GM23338 (cell line): ENCODE measurements at regions not wholly inside any gene's neighbourhood (a gene's known extent, or its start where the extent isn't known, plus 50 kb on each side); places are given as distances from the start of the nearest gene placed in this dataset.

Experiments used
- ATAC-seq: fragments of 200-7000 bp; cut with Tn5 transposase; 3 replicates; pipeline ENCODE4 v1.9.1; 2020
- DNase-seq: peaks from one replicate; pipeline ENCODE4 v3.0.0-alpha.2; 2015; ENCODE audit warnings: low spot score
- H2AFZ ChIP-seq: fragments of 200-600 bp; sonication (generic); 2 replicates; pipeline ENCODE4 v1.8.0; 2016; ENCODE audit warnings: antibody characterized with exemption, mild to moderate bottlenecking, moderate library complexity
- H3F3A ChIP-seq: fragments of 200-600 bp; sonication (generic); replicated peaks from 2 replicates; pipeline ENCODE4 v1.8.0; 2017; ENCODE audit warnings: antibody characterized with exemption, mixed run types, low read depth
- H3K27ac ChIP-seq: fragments of 200-600 bp; sonication (generic); 2 replicates; pipeline ENCODE4 v1.6.1; 2016; ENCODE audit warnings: low read depth
- H3K27me3 ChIP-seq: fragments of 200-600 bp; sonication (generic); 2 replicates; pipeline ENCODE4 v1.8.0; 2016; ENCODE audit warnings: mild to moderate bottlenecking, mixed run types, moderate library complexity; ENCODE audit not compliant: insufficient read depth
- H3K36me3 ChIP-seq: fragments of 200-600 bp; sonication (generic); 2 replicates; pipeline ENCODE4 v1.8.0; 2016; ENCODE audit warnings: mild to moderate bottlenecking; ENCODE audit not compliant: insufficient read depth
- H3K4me1 ChIP-seq: fragments of 200-600 bp; sonication (generic); 2 replicates; pipeline ENCODE4 v1.8.0; 2016; ENCODE audit warnings: mild to moderate bottlenecking, moderate library complexity; ENCODE audit not compliant: insufficient read depth
- H3K4me2 ChIP-seq: fragments of 200-600 bp; sonication (generic); 2 replicates; pipeline ENCODE4 v1.7.1; 2017; ENCODE audit warnings: mixed run types
- H3K4me3 ChIP-seq: fragments of 200-600 bp; sonication (generic); 2 replicates; pipeline ENCODE4 v1.6.1; 2016; ENCODE audit warnings: mixed run types
- H3K79me2 ChIP-seq: fragments of 200-600 bp; sonication (generic); replicated peaks from 2 replicates; pipeline ENCODE4 v1.8.0; 2017; ENCODE audit warnings: mild to moderate bottlenecking; ENCODE audit not compliant: insufficient read depth
- H3K9me2 ChIP-seq: fragments of 200-600 bp; sonication (generic); 2 replicates; pipeline ENCODE4 v1.8.0; 2017; ENCODE audit not compliant: insufficient read depth
- H4K20me1 ChIP-seq: fragments of 200-600 bp; sonication (generic); replicated peaks from 2 replicates; pipeline ENCODE4 v1.8.0; 2017; ENCODE audit warnings: mild to moderate bottlenecking; ENCODE audit not compliant: insufficient read depth
- H3K27ac Mint-ChIP-seq: 2 replicates; pipeline ENCODE4 v1.8.0; 2020; ENCODE audit warnings: inconsistent platforms, mild to moderate bottlenecking, moderate library complexity, mixed read lengths
- H3K27me3 Mint-ChIP-seq: 3 replicates; pipeline ENCODE4 v1.8.0; 2022; ENCODE audit warnings: low read depth, mild to moderate bottlenecking, moderate library complexity, mixed read lengths, inconsistent platforms; ENCODE audit not compliant: insufficient read depth, poor library complexity
- H3K36me3 Mint-ChIP-seq: 3 replicates; pipeline ENCODE4 v1.8.0; 2021; ENCODE audit warnings: low read depth, mild to moderate bottlenecking, inconsistent platforms, moderate library complexity, mixed read lengths
- H3K4me1 Mint-ChIP-seq: 3 replicates; pipeline ENCODE4 v1.8.0; 2020; ENCODE audit warnings: mild to moderate bottlenecking, inconsistent platforms, mixed read lengths
- H3K4me3 Mint-ChIP-seq: 3 replicates; pipeline ENCODE4 v1.8.0; 2021; ENCODE audit warnings: moderate library complexity, mild to moderate bottlenecking, inconsistent platforms, mixed read lengths
- H3K9me3 Mint-ChIP-seq: 3 replicates; pipeline ENCODE4 v1.8.0; 2020; ENCODE audit warnings: moderate library complexity, mild to moderate bottlenecking, inconsistent platforms, mixed read lengths
- CREB1 ChIP-seq: fragments of 250-450 bp; sonication (Bioruptor Pico); IDR thresholded peaks from 2 replicates; pipeline ENCODE4 v1.5.0; 2020; ENCODE audit warnings: low read depth, mild to moderate bottlenecking, moderate library complexity
- CTCF ChIP-seq, 2 experiments: fragments of 200-600 bp in 1 of 2; sonication (generic) in 1 of 2; conservative IDR thresholded peaks; 2 replicates each; pipeline versions ENCODE4 v1.5.1 to v1.6.1; 2016 to 2017; ENCODE audit warnings: antibody characterized with exemption in 2 of 2, low read depth in 2 of 2, mild to moderate bottlenecking in 2 of 2, moderate library complexity in 1 of 2
- EZH2 ChIP-seq: fragments of 200-600 bp; sonication (generic); IDR thresholded peaks from one replicate; pipeline ENCODE4 v1.8.0; 2017; ENCODE audit warnings: antibody characterized with exemption, mild to moderate bottlenecking, low read depth; ENCODE audit not compliant: unreplicated experiment
- EZH2phosphoT487 ChIP-seq: fragments of 200-600 bp; sonication (generic); IDR thresholded peaks from one replicate; pipeline ENCODE4 v1.8.1; 2018; ENCODE audit warnings: antibody characterized with exemption; ENCODE audit not compliant: unreplicated experiment
- JUNB ChIP-seq: IDR thresholded peaks from one replicate; pipeline ENCODE4 v1.6.1; 2016; ENCODE audit warnings: antibody characterized with exemption; ENCODE audit not compliant: unreplicated experiment
- NANOG ChIP-seq: IDR thresholded peaks from 2 replicates; pipeline ENCODE4 v1.6.1; 2016; ENCODE audit warnings: antibody characterized with exemption, borderline replicate concordance
- POLR2AphosphoS5 ChIP-seq: IDR thresholded peaks from 2 replicates; pipeline ENCODE4 v1.6.1; 2016; ENCODE audit warnings: antibody characterized with exemption, low read depth
- STAT1 ChIP-seq: IDR thresholded peaks from one replicate; pipeline ENCODE4 v1.6.1; 2016; ENCODE audit warnings: antibody characterized with exemption; ENCODE audit not compliant: unreplicated experiment
- ZNF114 ChIP-seq: fragments of 250-450 bp; sonication (Bioruptor Pico); IDR thresholded peaks from 2 replicates; pipeline ENCODE4 v1.5.0; 2020; ENCODE audit warnings: mild to moderate bottlenecking, moderate library complexity
- ZNF331 ChIP-seq: fragments of 250-450 bp; sonication (Bioruptor Pico); IDR thresholded peaks from 2 replicates; pipeline ENCODE4 v1.5.0; 2020; ENCODE audit warnings: low read depth, mild to moderate bottlenecking, moderate library complexity
- ZNF462 ChIP-seq: fragments of 250-450 bp; sonication (Bioruptor Pico); IDR thresholded peaks from 2 replicates; pipeline ENCODE4 v1.5.0; 2020; ENCODE audit warnings: mild to moderate bottlenecking, moderate library complexity
- TF ChIP-seq, protein P1 (sequence below): IDR thresholded peaks from one replicate; pipeline ENCODE4 v1.6.1; 2018; ENCODE audit warnings: antibody characterized with exemption; ENCODE audit not compliant: unreplicated experiment
- TF ChIP-seq, protein P2 (sequence below): IDR thresholded peaks from 2 replicates; pipeline ENCODE4 v1.6.1; 2016; ENCODE audit warnings: antibody characterized with exemption

DNA sequence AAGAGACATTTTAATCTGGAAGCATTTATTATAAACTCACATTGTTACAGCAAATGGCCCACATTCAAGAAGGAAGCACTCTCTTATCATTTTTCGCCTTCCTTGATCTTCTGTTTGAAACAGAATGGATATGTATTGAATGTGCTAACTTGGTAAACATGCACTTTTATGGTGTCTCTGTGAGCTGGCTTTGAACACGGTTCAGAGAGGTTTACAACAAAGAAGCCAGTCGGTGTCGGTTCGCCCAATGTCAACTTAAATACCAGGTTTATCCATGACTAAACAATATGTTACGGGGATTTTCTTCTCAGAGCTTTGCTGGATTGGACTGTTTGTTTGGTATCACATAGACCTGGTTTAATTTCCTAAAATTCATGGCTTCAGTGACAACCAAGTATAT lies 226.4 kb downstream of the TGFB2 start:
- Histone ChIP-seq H3K4me3 (no peak overlapping the region), H3F3A (no peaks in the 10 kb centered on the region), H3K27ac (no peak overlapping the region), H3K27me3 (no peaks in the 10 kb centered on the region), H3K9me2 (no peaks in the 10 kb centered on the region), H3K4me1 (peaks cover 11% of the 10 kb centered on the region; the same call in 1 of the 2 replicates), H3K4me2 (no peak overlapping the region), H2AFZ (peak overlapping the region; percentile 39), H3K79me2 (no peaks in the 10 kb centered on the region), H4K20me1 (no peaks in the 10 kb centered on the region), H3K36me3 (no peaks in the 10 kb centered on the region)
- H3K9me3 Mint-ChIP-seq = no peaks in the 10 kb centered on the region
- no peak overlapping the region for H3K27ac Mint-ChIP-seq
- ATAC-seq = no peak
- no peak for DNase-seq
- no peak overlapping the region for H3K4me3 Mint-ChIP-seq
- no peaks in the 10 kb centered on the region for H3K36me3 Mint-ChIP-seq
- no peak for TF ChIP-seq EZH2phosphoT487
- no peak for TF ChIP-seq NANOG
- no peak for TF ChIP-seq ZNF331 (CRISPR knock-in tag)
- TF ChIP-seq, protein P1, sequence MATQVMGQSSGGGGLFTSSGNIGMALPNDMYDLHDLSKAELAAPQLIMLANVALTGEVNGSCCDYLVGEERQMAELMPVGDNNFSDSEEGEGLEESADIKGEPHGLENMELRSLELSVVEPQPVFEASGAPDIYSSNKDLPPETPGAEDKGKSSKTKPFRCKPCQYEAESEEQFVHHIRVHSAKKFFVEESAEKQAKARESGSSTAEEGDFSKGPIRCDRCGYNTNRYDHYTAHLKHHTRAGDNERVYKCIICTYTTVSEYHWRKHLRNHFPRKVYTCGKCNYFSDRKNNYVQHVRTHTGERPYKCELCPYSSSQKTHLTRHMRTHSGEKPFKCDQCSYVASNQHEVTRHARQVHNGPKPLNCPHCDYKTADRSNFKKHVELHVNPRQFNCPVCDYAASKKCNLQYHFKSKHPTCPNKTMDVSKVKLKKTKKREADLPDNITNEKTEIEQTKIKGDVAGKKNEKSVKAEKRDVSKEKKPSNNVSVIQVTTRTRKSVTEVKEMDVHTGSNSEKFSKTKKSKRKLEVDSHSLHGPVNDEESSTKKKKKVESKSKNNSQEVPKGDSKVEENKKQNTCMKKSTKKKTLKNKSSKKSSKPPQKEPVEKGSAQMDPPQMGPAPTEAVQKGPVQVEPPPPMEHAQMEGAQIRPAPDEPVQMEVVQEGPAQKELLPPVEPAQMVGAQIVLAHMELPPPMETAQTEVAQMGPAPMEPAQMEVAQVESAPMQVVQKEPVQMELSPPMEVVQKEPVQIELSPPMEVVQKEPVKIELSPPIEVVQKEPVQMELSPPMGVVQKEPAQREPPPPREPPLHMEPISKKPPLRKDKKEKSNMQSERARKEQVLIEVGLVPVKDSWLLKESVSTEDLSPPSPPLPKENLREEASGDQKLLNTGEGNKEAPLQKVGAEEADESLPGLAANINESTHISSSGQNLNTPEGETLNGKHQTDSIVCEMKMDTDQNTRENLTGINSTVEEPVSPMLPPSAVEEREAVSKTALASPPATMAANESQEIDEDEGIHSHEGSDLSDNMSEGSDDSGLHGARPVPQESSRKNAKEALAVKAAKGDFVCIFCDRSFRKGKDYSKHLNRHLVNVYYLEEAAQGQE = no peak
- no peak for TF ChIP-seq STAT1
- TF ChIP-seq ZNF462 (CRISPR knock-in tag) = no peak
- TF ChIP-seq POLR2AphosphoS5 = no peak
- TF ChIP-seq JUNB = no peak
- TF ChIP-seq CTCF (conservative IDR thresholded peaks at IDR 0.05; ENCODE audit: low read depth in 2 of 2) = no peak
- TF ChIP-seq, protein P2, sequence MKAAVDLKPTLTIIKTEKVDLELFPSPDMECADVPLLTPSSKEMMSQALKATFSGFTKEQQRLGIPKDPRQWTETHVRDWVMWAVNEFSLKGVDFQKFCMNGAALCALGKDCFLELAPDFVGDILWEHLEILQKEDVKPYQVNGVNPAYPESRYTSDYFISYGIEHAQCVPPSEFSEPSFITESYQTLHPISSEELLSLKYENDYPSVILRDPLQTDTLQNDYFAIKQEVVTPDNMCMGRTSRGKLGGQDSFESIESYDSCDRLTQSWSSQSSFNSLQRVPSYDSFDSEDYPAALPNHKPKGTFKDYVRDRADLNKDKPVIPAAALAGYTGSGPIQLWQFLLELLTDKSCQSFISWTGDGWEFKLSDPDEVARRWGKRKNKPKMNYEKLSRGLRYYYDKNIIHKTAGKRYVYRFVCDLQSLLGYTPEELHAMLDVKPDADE = no peak
- TF ChIP-seq EZH2 = no peak
- TF ChIP-seq ZNF114 (CRISPR knock-in tag) = no peak
- no peak for TF ChIP-seq CREB1 (CRISPR knock-in tag)
- H3K27me3 Mint-ChIP-seq = peaks cover 5% of the 10 kb centered on the region
- peaks cover 4% of the 10 kb centered on the region; the same call in 1 of the 3 replicates for H3K4me1 Mint-ChIP-seq
